NT2/D1 (cell line): ENCODE measurements at regions not wholly inside any gene's neighbourhood (a gene's known extent, or its start where the extent isn't known, plus 50 kb on each side); places are given as distances from the start of the nearest gene placed in this dataset.

Experiments used
- SUZ12 ChIP-seq: IDR thresholded peaks from 2 replicates; pipeline ENCODE4 v1.6.1; 2011; ENCODE audit not compliant: insufficient read length, insufficient read depth; ENCODE audit errors: extremely low read depth
- ZNF274 ChIP-seq: IDR thresholded peaks from 2 replicates; pipeline ENCODE4 v1.6.1; 2011; ENCODE audit warnings: mild to moderate bottlenecking, low read depth, low read length

DNA sequence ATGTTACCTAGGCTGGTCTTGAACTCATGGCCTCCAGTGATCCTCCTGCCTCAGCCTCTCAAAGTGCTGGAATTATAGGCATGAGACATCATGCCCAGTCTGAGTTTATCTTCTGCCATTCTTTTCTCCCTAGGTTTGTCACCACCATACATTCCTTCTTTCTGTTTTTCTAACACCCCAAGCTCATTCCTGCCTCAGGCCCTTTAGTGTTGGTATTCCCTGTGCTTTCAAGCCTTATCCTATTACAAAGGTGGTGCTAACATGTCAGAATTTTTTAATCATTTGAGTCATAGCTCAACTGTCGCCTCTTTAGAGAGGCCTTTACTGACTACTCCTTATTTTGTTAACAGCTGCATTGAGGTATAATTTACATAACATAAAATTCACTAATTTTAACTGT, 221.1 kb upstream of the PRSS16 start:
- no peak for TF ChIP-seq ZNF274
- no peak for TF ChIP-seq SUZ12
